DOHH2 (cell line): ENCODE measurements at regions not wholly inside any gene's neighbourhood (a gene's known extent, or its start where the extent isn't known, plus 50 kb on each side); places are given as distances from the start of the nearest gene placed in this dataset.

Experiments used
- CTCF ChIP-seq: fragments of 200-600 bp; sonication (generic); IDR thresholded peaks from one replicate; pipeline ENCODE4 v1.5.1; 2014; ENCODE audit warnings: antibody characterized with exemption, mild to moderate bottlenecking, low read depth, low read length; ENCODE audit not compliant: poor library complexity, severe bottlenecking
- EZH2phosphoT487 ChIP-seq: fragments of 200-600 bp; sonication (generic); IDR thresholded peaks from 2 replicates; pipeline ENCODE4 v1.6.1; 2017; ENCODE audit warnings: borderline replicate concordance, mild to moderate bottlenecking, antibody characterized with exemption, low read length, moderate library complexity, mixed read lengths

- TF ChIP-seq CTCF (no peak), EZH2phosphoT487 (no peak)
Observed at GRCh38 chr1:175881246-175881976, 138.0 kb upstream of the TNR start.
